Tibial nerve (tissue), 4 donors: ENCODE measurements at regions not wholly inside any gene's neighbourhood (a gene's known extent, or its start where the extent isn't known, plus 50 kb on each side); places are given as distances from the start of the nearest gene placed in this dataset.

Source experiments
- DNase-seq, 2 donors: peaks; one replicate each; pipeline ENCODE4 v3.0.0-alpha.2; 2019; ENCODE audit warnings: low spot score in 2 of 2
- H3K27ac ChIP-seq, 4 donors: fragments of 200-600 bp; sonication (generic) in 3 of 4; one replicate each; pipeline ENCODE4 v1.5.1; 2017 to 2019; ENCODE audit warnings: mild to moderate bottlenecking in 1 of 4
- H3K27me3 ChIP-seq, 2 donors: fragments of 200-600 bp; sonication (generic) in 1 of 2; one replicate each; pipeline versions ENCODE4 v1.5.1 to v1.6.0; 2017 to 2019
- H3K36me3 ChIP-seq, 3 donors: fragments of 200-600 bp; sonication (generic); one replicate each; pipeline ENCODE4 v1.5.1; 2018 to 2019
- H3K4me1 ChIP-seq, 4 donors: fragments of 200-600 bp; sonication (generic) in 3 of 4; one replicate each; pipeline ENCODE4 v1.5.1; 2017 to 2019
- H3K4me3 ChIP-seq, 4 donors: fragments of 200-600 bp; sonication (generic) in 3 of 4; one replicate each; pipeline ENCODE4 v1.5.1; 2017 to 2019; ENCODE audit warnings: mild to moderate bottlenecking in 1 of 4, moderate library complexity in 1 of 4
- H3K9me3 ChIP-seq, 4 donors: fragments of 200-600 bp; sonication (generic) in 3 of 4; one replicate each; pipeline ENCODE4 v1.5.1; 2017 to 2019
- EP300 ChIP-seq, 2 donors: sonication (generic); formaldehyde crosslinking; IDR thresholded peaks; one replicate each; pipeline ENCODE4 v1.6.1; 2017; ENCODE audit warnings: antibody characterized with exemption in 2 of 2, mild to moderate bottlenecking in 1 of 2
- POLR2A ChIP-seq, 2 donors: fragments of 450-650 bp; IDR thresholded peaks; one replicate each; pipeline ENCODE4 v1.6.1; 2017; ENCODE audit warnings: antibody characterized with exemption in 2 of 2, mild to moderate bottlenecking in 2 of 2, moderate library complexity in 2 of 2
- WGBS, 2 donors: methylation state at CpG; one replicate each; pipeline ENCODE4 v1.1.5; 2018; 5-methylcytosine and 5-hydroxymethylcytosine counted together
- TF ChIP-seq, protein P1 (sequence below), 5 experiments: fragments of 200-600 bp in 3 of 5; fragments of 450-650 bp in 2 of 5; sonication (generic) in 3 of 5; IDR thresholded peaks; one replicate each; pipeline ENCODE4 v1.5.1; 2016 to 2019; ENCODE audit warnings: antibody characterized with exemption in 5 of 5, mild to moderate bottlenecking in 3 of 5, moderate library complexity in 2 of 5

DNA sequence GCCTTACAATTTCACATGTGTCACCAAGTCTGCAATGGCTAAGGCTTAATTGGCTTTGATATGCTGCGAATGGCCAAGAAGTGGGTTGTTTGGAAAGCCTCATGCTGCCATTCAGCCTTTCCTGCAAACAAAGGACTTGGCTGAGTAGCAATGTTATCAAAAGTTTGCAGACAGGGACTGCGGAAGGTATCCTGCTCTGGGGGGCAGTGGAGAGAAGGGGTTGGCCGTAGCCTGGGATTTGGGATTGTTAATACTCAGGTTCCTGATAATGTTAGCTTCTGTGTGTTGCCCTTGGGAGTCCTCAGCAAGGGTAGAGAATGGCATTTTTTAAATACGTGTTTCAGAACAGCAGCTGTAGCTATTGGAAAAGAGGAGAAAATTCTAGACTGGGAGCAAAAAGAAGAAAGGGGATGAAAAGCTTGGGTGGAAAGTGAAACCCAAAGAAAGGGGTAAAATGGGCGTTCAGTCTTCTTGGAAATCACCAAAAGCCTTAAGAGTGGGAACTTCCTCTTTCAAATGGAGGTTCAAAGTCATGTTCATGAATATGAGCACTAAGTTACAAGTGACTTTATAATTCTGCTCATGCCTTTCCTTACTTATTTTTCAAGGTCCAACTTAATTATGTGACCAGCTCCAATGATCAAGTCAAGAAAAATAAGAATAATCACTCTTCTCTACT, 325.1 kb downstream of the RNF144A start:
- Histone ChIP-seq H3K9me3 (no peaks in the 10 kb centered on the region), H3K27ac (no peak overlapping the region), H3K4me3 (no peak overlapping the region), H3K4me1 (no peaks in the 10 kb centered on the region), H3K36me3 (no peaks in the 10 kb centered on the region), H3K27me3 (no peaks in the 10 kb centered on the region)
- WGBS, 2 donors = 82 to 88% methylated on average over 5 of the region's 5 CpGs
- no peak for DNase-seq
- TF ChIP-seq, protein P1, sequence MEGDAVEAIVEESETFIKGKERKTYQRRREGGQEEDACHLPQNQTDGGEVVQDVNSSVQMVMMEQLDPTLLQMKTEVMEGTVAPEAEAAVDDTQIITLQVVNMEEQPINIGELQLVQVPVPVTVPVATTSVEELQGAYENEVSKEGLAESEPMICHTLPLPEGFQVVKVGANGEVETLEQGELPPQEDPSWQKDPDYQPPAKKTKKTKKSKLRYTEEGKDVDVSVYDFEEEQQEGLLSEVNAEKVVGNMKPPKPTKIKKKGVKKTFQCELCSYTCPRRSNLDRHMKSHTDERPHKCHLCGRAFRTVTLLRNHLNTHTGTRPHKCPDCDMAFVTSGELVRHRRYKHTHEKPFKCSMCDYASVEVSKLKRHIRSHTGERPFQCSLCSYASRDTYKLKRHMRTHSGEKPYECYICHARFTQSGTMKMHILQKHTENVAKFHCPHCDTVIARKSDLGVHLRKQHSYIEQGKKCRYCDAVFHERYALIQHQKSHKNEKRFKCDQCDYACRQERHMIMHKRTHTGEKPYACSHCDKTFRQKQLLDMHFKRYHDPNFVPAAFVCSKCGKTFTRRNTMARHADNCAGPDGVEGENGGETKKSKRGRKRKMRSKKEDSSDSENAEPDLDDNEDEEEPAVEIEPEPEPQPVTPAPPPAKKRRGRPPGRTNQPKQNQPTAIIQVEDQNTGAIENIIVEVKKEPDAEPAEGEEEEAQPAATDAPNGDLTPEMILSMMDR (IDR thresholded peaks at IDR 0.05) = no peak
- no peak for TF ChIP-seq POLR2A (IDR thresholded peaks at IDR 0.05)
- no peak for TF ChIP-seq EP300 (IDR thresholded peaks at IDR 0.05)

DNA sequence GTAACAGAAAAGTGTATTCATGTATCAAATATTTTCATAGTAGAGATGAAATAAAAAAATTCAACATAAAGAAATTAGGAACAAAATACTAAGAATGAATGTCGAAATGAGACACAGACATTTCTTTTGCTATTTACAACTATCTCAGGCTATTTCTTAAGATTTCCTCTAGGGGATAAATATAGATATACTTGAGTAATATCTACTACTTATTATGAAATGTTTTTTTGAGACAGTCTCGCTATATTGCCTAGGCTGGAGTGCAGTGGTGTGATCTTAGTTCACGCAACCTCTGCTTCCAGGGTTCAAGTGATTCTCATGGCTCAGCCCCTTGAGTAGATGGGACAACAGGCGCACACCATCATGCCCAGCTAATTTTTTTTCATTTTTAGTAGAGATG, 326.1 kb downstream of the RNF144A start:
- Histone ChIP-seq H3K27ac (no peak overlapping the region), H3K36me3 (no peaks in the 10 kb centered on the region), H3K27me3 (no peaks in the 10 kb centered on the region), H3K4me3 (no peak overlapping the region), H3K9me3 (no peaks in the 10 kb centered on the region), H3K4me1 (no peaks in the 10 kb centered on the region)
- TF ChIP-seq, protein P1 (IDR thresholded peaks at IDR 0.05) = no peak
- TF ChIP-seq POLR2A (IDR thresholded peaks at IDR 0.05) = no peak
- TF ChIP-seq EP300 (IDR thresholded peaks at IDR 0.05) = no peak
- DNase-seq = no peak
- WGBS, 2 donors = 62 to 91% methylated on average over 4 of the region's 4 CpGs

DNA sequence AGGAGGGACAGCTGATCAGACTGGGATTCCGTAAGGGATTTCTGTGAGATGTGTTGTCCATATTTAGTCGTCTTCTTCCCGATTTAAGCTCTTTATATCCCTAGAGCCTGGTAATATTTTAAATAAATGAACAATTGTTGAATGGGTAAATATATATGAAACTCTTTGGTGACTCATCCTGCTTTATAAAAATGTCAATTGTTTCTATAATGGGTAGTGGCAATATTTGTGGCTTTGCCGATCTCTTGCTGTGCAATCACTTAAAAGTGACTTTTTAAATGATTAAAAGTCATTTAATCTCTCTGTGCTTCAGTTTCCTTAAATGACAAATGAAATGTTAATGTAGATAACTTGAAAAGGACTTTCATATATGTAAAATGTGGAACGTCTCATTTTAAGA, 339.2 kb downstream of the RNF144A start:
- Histone ChIP-seq H3K27ac (no peak overlapping the region), H3K36me3 (peaks cover 0 to 13% (median 0%) of the 10 kb centered on the region in 3 donors), H3K4me1 (no peaks in the 10 kb centered on the region), H3K9me3 (no peaks in the 10 kb centered on the region), H3K27me3 (no peaks in the 10 kb centered on the region), H3K4me3 (no peak overlapping the region)
- DNase-seq = no peak
- TF ChIP-seq POLR2A (IDR thresholded peaks at IDR 0.05) (no peak), EP300 (IDR thresholded peaks at IDR 0.05) (no peak)
- 50 to 69% methylated on average over 5 of the region's 5 CpGs for WGBS, 2 donors

DNA sequence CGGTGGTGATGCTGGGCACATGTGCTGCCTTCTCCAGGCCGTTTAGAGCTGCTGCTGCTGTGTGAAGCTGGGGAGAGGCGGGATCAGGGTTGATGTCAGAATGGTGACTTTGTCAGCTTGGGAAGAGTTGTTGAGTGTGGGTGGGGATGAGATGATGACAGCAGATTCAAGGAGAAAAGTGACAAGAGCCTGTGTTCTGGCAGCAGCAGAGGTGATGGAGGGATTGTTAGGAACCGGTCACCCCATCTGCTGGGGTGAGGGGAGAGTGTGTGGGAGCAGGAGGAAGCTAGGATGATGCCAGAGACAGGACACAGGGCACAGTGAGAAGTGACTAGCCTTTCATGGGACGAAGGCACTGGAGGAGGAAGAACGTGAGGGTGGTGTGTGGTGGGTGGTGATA, 345.5 kb downstream of the RNF144A start:
- H3K27ac ChIP-seq = no peak overlapping the region
- WGBS, 2 donors = 42 to 53% methylated on average over 6 of the region's 6 CpGs
- no peaks in the 10 kb centered on the region for H3K4me1 ChIP-seq
- no peak overlapping the region for H3K4me3 ChIP-seq
- no peaks in the 10 kb centered on the region for H3K9me3 ChIP-seq
- H3K36me3 ChIP-seq = peaks cover 0 to 13% (median 0%) of the 10 kb centered on the region in 3 donors
- TF ChIP-seq, protein P1 (IDR thresholded peaks at IDR 0.05) = no peak
- no peak for TF ChIP-seq POLR2A (IDR thresholded peaks at IDR 0.05)
- TF ChIP-seq EP300 (IDR thresholded peaks at IDR 0.05) = no peak
- DNase-seq = no peak
- no peaks in the 10 kb centered on the region for H3K27me3 ChIP-seq

DNA sequence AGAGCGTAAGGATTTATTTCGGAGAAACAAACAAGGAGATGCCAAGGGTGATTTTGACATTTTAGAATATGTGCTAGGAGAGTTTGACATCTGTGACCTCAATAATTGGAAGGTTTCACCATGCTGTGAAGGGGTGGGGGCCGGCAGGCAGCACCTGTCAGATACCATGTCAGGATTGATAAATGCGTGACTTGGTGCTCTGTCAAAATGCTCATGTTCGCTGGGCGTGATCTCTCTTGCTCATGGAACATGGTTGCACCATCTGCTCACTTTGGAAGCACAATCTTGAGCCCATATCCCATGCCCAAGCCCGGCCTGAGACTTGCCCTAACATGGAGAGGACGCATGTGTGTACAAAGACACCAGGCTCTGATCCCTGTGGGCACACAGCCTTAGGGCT, 347.6 kb downstream of the RNF144A start:
- H3K36me3 ChIP-seq = no peaks in the 10 kb centered on the region
- no peaks in the 10 kb centered on the region for H3K4me1 ChIP-seq
- 90 to 91% methylated on average over 8 of the region's 8 CpGs for WGBS, 2 donors
- no peaks in the 10 kb centered on the region for H3K27me3 ChIP-seq
- TF ChIP-seq POLR2A (IDR thresholded peaks at IDR 0.05) (no peak), EP300 (IDR thresholded peaks at IDR 0.05) (no peak)
- TF ChIP-seq, protein P1 (IDR thresholded peaks at IDR 0.05) = no peak
- no peak overlapping the region for H3K27ac ChIP-seq
- no peak overlapping the region for H3K4me3 ChIP-seq
- no peak for DNase-seq
- H3K9me3 ChIP-seq = no peaks in the 10 kb centered on the region
